T-helper 2 cell (primary cell): ENCODE measurements at regions not wholly inside any gene's neighbourhood (a gene's known extent, or its start where the extent isn't known, plus 50 kb on each side); places are given as distances from the start of the nearest gene placed in this dataset.
"Not testable (repeated sequence)": the region's sequence is repeated elsewhere in the genome, so short reads cannot be mapped to it uniquely, and the experiment has no call there.

ENCODE experiments used
- DNase-seq, 5 experiments: peaks; one replicate each; pipeline versions ENCODE4 v3.0.0 to v3.0.0-alpha.2; 2012 to 2022

- DNase-seq = no peak
Measured at GRCh38 chr11:15667127-15667725, 552.5 kb downstream of the INSC start.

GRCh38 chr11:15668718-15669117, 554.0 kb downstream of the INSC start:
- DNase-seq = no peak

GRCh38 chr11:15670520-15671070, 555.9 kb downstream of the INSC start:
- no peak for DNase-seq

GRCh38 chr11:15671216-15671615, 556.5 kb downstream of the INSC start:
- DNase-seq = no peak

GRCh38 chr11:15672825-15673224, 558.1 kb downstream of the INSC start:
- no peak for DNase-seq

- DNase-seq = no peak
Measured at GRCh38 chr11:15673408-15673831, 558.7 kb downstream of the INSC start.

GRCh38 chr11:15674756-15675155, 560.0 kb downstream of the INSC start:
- no peak for DNase-seq

- no peak for DNase-seq
Measured at GRCh38 chr11:15675683-15676082, 561.0 kb downstream of the INSC start.

GRCh38 chr11:15677181-15677580, 562.5 kb downstream of the INSC start:
- DNase-seq = no peak

- no peak for DNase-seq
Measured at GRCh38 chr11:15683528-15683927, 568.8 kb downstream of the INSC start.

GRCh38 chr11:15685306-15685705, 570.6 kb downstream of the INSC start:
- no peak for DNase-seq

- not testable (repeated sequence) for DNase-seq
Measured at GRCh38 chr11:15686259-15686658, 571.5 kb downstream of the INSC start.

- no peak for DNase-seq
Measured at GRCh38 chr11:15687342-15687741, 572.6 kb downstream of the INSC start.

- no peak for DNase-seq
Measured at GRCh38 chr11:15688351-15688792, 573.6 kb downstream of the INSC start.

GRCh38 chr11:15690320-15690719, 575.6 kb downstream of the INSC start:
- no peak for DNase-seq

- peak in 1 of 5 experiments; percentile 4 for DNase-seq
Measured at GRCh38 chr11:15692739-15693138, 578.0 kb downstream of the INSC start.

GRCh38 chr11:15695096-15695721, 580.5 kb downstream of the INSC start:
- DNase-seq = no peak

GRCh38 chr11:15696069-15696468, 581.3 kb downstream of the INSC start:
- DNase-seq = no peak

GRCh38 chr11:15697437-15698236, 582.9 kb downstream of the INSC start:
- no peak for DNase-seq

GRCh38 chr11:15698855-15699254, 584.1 kb downstream of the INSC start:
- no peak for DNase-seq

GRCh38 chr11:15699978-15700377, 585.3 kb downstream of the INSC start:
- no peak for DNase-seq

- no peak for DNase-seq
Measured at GRCh38 chr11:15700456-15700855, 585.7 kb downstream of the INSC start.

GRCh38 chr11:15704064-15704463, 589.3 kb downstream of the INSC start:
- no peak for DNase-seq

- no peak for DNase-seq
Measured at GRCh38 chr11:15704556-15704955, 589.8 kb downstream of the INSC start.
